NCI-H146 treated with DMSO at 0.1 percent for 48 hours (cell line): ENCODE measurements at regions not wholly inside any gene's neighbourhood (a gene's known extent, or its start where the extent isn't known, plus 50 kb on each side); places are given as distances from the start of the nearest gene placed in this dataset.
"Not testable (repeated sequence)": the region's sequence is repeated elsewhere in the genome, so short reads cannot be mapped to it uniquely, and the experiment has no call there.

Source experiments
- DNase-seq: peaks from one replicate; lab custom pipeline; 2025; ENCODE audit not compliant: unreplicated experiment; lab: John Stamatoyannopoulos, UW

GRCh38 chr20:1845163-1845523, 50.1 kb upstream of the SIRPA start:
- DNase-seq, result no peak

GRCh38 chr20:1844325-1845162, 50.7 kb upstream of the SIRPA start:
- no peak for DNase-seq

- DNase-seq, result no peak
Observed at GRCh38 chr20:1842281-1842680, 52.9 kb upstream of the SIRPA start.

GRCh38 chr20:1841554-1842140, 53.6 kb upstream of the SIRPA start:
- no peak for DNase-seq

- DNase-seq, result no peak
Observed at GRCh38 chr20:1840817-1841553, 54.2 kb upstream of the SIRPA start.

- not testable (repeated sequence) for DNase-seq
Observed at GRCh38 chr20:1839376-1840317, 55.6 kb upstream of the SIRPA start.

- DNase-seq, result no peak
Observed at GRCh38 chr20:1838556-1839279, 56.5 kb upstream of the SIRPA start.

- no peak for DNase-seq
Observed at GRCh38 chr20:1835186-1836035, 59.8 kb upstream of the SIRPA start.

- DNase-seq, result no peak
Observed at GRCh38 chr20:1833728-1834726, 61.2 kb upstream of the SIRPA start.

GRCh38 chr20:1833216-1833615, 62.0 kb upstream of the SIRPA start:
- no peak for DNase-seq

GRCh38 chr20:1832634-1833033, 62.6 kb upstream of the SIRPA start:
- DNase-seq, result no peak

- no peak for DNase-seq
Observed at GRCh38 chr20:1831606-1832005, 63.6 kb upstream of the SIRPA start.

GRCh38 chr20:1831096-1831495, 64.1 kb upstream of the SIRPA start:
- no peak for DNase-seq

- DNase-seq, result no peak
Observed at GRCh38 chr20:1830240-1830639, 65.0 kb upstream of the SIRPA start.

- no peak for DNase-seq
Observed at GRCh38 chr20:1829531-1829930, 65.7 kb upstream of the SIRPA start.

GRCh38 chr20:1828786-1829131, 66.4 kb upstream of the SIRPA start:
- no peak for DNase-seq

GRCh38 chr20:1827974-1828785, 67.0 kb upstream of the SIRPA start:
- DNase-seq, result no peak
